HG02759 (cell line): ENCODE measurements at regions not wholly inside any gene's neighbourhood (a gene's known extent, or its start where the extent isn't known, plus 50 kb on each side); places are given as distances from the start of the nearest gene placed in this dataset.

Source experiments
- ATAC-seq: cut with Tn5 transposase; IDR thresholded peaks from one replicate; pipeline ENCODE4 v1.9.1; 2021; ENCODE audit warnings: mild to moderate bottlenecking, moderate library complexity; ENCODE audit not compliant: unreplicated experiment

DNA sequence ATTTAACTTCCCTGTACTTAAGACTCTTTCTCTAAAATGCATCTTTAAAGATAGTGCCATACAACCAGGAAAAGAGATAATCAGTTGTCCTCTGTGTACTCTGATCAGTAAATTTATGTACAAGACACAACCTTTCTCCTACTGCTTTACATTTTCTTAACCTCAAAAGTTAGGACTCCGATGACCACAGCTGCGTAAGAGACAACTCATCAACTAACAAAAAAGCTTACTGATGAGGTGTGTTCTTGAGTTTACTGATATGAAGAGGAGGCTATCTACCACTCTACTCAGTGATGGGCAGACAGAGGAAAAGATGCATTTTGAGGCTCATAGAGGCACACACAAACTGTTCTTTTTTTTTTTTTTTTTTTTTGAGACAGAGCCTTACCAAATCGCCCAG lies 71.4 kb upstream of the HIF1A start:
- no peak for ATAC-seq

GRCh38 chr14:61625165-61625564 lies 70.1 kb upstream of the HIF1A start:
- ATAC-seq = no peak

- no peak for ATAC-seq
Measured at GRCh38 chr14:61627612-61628011, 67.7 kb upstream of the HIF1A start.

GRCh38 chr14:61628016-61628725 lies 67.1 kb upstream of the HIF1A start:
- no peak for ATAC-seq

- no peak for ATAC-seq
Measured at GRCh38 chr14:61630399-61631044, 64.8 kb upstream of the HIF1A start.

GRCh38 chr14:61631045-61631687 lies 64.1 kb upstream of the HIF1A start:
- ATAC-seq = no peak

DNA sequence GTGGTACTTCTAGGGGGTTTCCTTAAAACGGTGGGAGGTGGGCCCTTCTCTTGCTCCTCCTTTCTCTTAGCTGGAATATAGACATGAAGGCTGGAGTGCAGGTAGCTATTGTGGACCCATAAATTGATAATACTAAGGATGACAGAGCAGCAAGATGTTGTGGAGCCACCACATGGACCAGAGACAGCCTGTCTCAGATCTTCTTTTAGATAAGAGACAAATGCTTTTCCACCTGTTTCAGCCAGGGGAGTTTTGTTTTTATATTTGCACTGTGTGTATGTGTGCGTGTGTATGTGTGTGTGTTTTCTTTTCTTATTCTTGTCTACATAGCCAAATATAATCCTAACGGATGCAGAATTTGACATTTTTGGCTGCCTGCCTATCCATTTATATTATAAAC lies 62.9 kb upstream of the HIF1A start:
- ATAC-seq = no peak

DNA sequence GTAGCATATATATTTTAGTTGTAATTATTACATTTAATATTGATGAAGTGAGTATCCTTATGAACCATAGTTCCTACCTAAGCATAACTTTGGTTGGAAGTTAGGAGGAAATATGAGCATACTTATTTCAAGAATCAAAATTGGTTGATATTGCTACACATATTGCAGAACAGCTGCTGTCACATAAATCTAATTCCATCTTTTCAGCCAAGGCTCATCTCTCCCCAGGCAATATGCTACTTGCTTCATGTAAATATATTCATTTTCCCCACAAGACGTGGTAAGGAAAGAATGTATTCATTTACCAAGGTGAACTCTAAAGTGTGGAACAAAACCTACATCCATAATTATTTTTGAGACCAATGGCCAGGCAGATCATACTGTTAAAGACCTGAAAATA lies 62.5 kb upstream of the HIF1A start:
- ATAC-seq = no peak

GRCh38 chr14:61636291-61636690 lies 59.0 kb upstream of the HIF1A start:
- no peak for ATAC-seq

- ATAC-seq = no peak
Measured at GRCh38 chr14:61636779-61637178, 58.5 kb upstream of the HIF1A start.

DNA sequence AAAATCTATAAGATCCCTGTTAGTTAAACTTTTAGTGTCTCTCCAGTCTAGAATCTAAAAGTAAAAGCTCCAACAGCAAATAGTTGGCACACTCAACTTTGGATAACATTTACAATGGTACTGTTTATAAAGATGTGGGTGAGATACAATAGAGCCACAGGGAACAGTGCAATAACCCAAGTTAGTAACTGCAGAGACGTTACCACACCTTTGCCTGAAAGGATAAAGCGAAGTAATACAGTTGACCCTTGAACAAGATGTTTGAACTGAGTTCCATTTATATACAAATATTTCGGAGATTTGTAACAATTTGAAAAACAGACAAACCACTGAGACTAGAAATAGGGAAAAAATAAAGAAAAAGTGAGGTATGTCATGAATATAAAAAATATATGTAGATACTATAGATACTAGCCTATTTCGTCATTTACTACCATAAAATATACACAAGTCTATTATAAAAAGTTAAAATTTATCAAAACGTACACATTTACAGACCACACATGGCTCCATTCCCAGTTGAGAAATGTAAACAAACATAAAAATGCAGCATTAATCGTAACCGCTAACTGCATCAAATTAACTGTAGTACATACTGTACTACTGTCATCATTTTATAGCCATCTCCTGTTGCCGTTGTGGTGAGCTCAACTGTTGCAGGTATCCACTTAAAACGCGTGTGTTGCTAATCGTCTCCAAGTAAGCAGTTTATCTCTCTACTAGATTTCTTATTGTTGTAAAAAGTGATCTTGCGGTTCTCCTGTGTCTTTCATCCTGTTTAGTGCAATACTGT lies 56.5 kb upstream of the HIF1A start:
- no peak for ATAC-seq

DNA sequence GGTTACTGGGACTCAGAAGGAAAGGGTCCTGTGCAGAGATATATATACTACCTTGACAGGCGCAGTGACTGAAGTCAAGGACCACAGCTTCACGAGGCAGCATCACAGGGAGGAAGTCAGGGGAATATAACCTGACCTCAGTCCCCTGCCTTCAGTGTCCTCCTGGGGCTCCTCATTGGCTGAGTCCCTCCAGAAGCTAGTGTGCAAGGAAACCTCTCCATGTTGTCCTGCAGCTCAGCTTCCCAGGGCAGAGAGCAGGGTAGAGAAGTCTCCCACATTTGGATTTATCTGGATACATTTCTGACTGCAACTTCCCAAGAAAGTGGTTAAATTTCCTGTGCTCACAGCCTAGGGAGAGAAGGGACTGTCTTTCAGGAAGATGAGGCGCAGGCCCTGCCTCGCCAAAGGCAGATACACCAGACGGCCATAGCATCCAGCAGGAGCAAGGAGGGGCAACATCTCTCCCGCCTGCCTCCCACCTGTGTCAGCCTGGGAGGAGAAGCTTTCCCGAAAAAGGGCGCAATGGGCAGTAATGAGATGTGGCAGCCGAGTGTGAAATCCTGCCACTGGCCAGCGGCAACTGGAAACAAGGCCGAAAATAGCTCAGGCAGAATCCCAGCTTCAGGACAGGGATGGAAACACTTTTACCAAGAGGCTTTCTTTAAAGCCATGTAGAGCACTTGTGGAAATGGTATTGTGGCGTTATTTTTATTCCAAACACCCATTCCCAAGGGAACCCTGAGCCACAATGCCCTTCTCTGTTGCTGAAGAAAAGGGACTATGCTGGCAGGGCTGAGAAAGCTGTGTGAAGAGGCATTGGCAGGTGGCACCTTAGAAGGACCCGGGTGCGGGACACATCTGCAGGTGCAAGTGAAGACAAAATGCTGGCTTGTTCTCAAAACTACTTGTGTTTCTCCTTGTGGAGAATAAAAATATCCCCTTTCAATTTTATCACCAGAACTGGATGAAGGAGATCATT lies 54.9 kb upstream of the HIF1A start:
- ATAC-seq = no peak

GRCh38 chr14:61641914-61642613 lies 53.2 kb upstream of the HIF1A start:
- ATAC-seq = no peak

DNA sequence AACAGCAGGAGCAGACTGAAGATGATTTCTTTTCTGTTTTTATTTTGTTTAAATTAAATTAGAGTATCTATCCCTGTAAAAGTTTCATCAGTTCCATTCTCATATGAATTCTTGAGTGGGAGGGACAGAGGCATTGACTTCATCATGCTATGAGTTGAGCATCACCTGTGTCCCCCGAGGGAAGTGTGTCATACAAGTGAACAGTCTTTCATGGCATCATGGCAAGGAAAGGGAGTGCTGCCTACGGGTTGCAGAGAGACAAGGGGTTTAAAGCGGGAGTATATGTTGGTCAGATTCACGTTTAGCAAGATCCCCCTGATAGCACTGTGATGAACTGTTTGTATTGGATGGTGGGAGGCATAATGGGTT lies 52.7 kb upstream of the HIF1A start:
- ATAC-seq = no peak

DNA sequence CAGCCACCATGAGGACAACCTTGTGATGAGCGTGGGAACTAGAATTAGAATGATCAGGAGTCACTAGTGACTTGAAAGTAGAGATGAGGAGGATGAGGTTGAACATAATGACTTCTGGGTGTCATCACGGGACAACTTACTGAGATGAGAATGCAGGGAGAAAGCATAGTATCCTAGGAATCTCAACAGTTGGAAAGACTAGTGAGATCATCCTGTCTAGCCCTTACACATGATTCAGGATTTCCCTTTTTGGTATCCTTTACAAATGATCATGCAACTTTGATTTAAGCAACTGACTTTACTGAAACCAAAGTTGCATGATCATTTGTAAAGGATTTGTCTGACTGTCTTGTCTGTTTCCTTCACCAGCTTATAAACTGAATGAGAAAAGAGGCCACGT lies 51.8 kb upstream of the HIF1A start:
- no peak for ATAC-seq

DNA sequence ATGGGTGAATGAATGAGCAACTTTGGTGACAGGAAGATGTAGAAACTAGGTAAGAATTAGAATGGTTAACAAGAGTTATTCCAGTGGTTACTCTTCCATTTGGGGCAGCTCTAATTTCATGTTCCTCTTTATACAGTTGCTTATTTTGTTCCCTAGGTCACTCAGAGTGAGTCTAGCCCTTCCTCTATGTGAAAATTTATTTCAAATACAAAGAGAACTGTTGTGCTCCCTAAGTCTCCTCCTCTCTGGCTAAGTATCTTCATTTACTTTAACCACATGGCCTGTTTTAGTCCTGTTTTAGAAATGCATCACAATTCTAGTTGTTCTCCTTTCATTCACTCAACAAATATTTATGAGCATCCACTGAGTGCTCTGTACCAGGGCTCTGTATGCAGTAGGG lies 51.1 kb upstream of the HIF1A start:
- ATAC-seq = peak; percentile 11

- ATAC-seq = peak; percentile 77
Measured at GRCh38 chr14:61644834-61645233, 50.5 kb upstream of the HIF1A start.

DNA sequence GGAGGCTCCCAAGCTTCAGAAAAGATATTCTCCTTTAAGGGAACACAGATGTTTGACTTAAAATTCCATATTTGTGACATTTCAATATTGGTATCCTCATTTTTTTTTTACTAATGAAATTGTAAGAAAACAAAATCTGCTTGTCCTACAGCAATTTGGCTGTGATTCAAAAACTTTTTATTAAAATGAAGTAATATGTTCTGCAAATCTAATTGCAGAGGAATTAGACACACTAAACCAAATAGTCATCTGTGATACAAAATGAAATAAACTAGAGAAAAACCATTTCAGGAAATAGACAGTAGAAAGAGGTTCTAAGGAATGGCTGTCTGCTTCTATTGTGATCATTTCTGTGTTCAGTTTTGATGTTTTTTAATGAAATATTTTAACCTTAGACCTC lies 50.1 kb upstream of the HIF1A start:
- ATAC-seq = no peak
